Left ventricle myocardium inferior (tissue), 1 donor: ENCODE measurements at regions not wholly inside any gene's neighbourhood (a gene's known extent, or its start where the extent isn't known, plus 50 kb on each side); places are given as distances from the start of the nearest gene placed in this dataset.
"Not testable (repeated sequence)": the region's sequence is repeated elsewhere in the genome, so short reads cannot be mapped to it uniquely, and the experiment has no call there.

Source experiments
- DNase-seq: peaks from one replicate; pipeline ENCODE4 v3.0.0-alpha.2; 2020
- H3K27ac ChIP-seq: fragments of 200-600 bp; replicated peaks from 2 replicates; pipeline ENCODE4 v1.8.0; 2021
- H3K27me3 ChIP-seq: fragments of 200-600 bp; 2 replicates; pipeline ENCODE4 v1.8.0; 2021; ENCODE audit warnings: low read depth
- H3K36me3 ChIP-seq: fragments of 200-600 bp; 2 replicates; pipeline ENCODE4 v1.8.0; 2021
- H3K4me1 ChIP-seq: fragments of 200-600 bp; 2 replicates; pipeline ENCODE4 v1.8.0; 2021
- H3K4me3 ChIP-seq: fragments of 200-600 bp; 2 replicates; pipeline ENCODE4 v1.8.0; 2021; ENCODE audit warnings: mild to moderate bottlenecking, moderate library complexity
- H3K9me3 ChIP-seq: fragments of 200-600 bp; replicated peaks from 2 replicates; pipeline ENCODE4 v1.8.0; 2021
- intact Hi-C: fragments of 100-400 bp; cut with micrococcal nuclease; formaldehyde crosslinking; loops from one replicate; pipeline ENCODE4 v1.11.0; 2022
- TF ChIP-seq, protein P1 (sequence below): fragments of 200-600 bp; IDR thresholded peaks from 2 replicates; pipeline ENCODE4 v1.8.0; 2021; ENCODE audit warnings: antibody characterized with exemption, mild to moderate bottlenecking, borderline replicate concordance
- donor health status: DM: no; HTN: yes; CAD: no; lungs with severe emphysema.

GRCh38 chr11:129710423-129710822, 105.2 kb upstream of the TMEM45B start:
- TF ChIP-seq, protein P1, sequence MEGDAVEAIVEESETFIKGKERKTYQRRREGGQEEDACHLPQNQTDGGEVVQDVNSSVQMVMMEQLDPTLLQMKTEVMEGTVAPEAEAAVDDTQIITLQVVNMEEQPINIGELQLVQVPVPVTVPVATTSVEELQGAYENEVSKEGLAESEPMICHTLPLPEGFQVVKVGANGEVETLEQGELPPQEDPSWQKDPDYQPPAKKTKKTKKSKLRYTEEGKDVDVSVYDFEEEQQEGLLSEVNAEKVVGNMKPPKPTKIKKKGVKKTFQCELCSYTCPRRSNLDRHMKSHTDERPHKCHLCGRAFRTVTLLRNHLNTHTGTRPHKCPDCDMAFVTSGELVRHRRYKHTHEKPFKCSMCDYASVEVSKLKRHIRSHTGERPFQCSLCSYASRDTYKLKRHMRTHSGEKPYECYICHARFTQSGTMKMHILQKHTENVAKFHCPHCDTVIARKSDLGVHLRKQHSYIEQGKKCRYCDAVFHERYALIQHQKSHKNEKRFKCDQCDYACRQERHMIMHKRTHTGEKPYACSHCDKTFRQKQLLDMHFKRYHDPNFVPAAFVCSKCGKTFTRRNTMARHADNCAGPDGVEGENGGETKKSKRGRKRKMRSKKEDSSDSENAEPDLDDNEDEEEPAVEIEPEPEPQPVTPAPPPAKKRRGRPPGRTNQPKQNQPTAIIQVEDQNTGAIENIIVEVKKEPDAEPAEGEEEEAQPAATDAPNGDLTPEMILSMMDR = no peak
- Histone ChIP-seq H3K36me3 (no peaks in the 10 kb centered on the region), H3K4me1 (no peaks in the 10 kb centered on the region), H3K27ac (no peak overlapping the region), H3K27me3 (peaks cover 37% of the 10 kb centered on the region), H3K4me3 (no peak overlapping the region), H3K9me3 (peaks cover 10% of the 10 kb centered on the region)
- intact Hi-C loops = no loop called here
- DNase-seq = no peak

DNA sequence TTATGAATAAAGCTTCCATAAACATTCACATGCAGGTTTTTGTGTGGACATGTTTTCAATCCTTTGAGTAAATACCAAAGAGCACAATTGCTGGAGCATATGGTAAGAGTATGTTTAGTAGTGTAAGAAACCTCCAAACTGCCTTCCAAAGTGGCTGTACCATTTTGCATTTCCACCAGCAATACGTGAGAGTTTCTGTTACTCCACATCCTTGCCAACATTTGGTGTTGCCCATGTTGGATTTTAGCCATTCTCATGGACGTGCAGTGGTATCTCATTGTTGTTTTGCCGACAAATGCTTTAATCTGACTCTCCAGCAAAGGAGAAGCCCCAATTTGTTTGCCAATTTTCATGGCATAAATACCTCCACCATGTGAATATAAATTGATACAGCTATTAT, 103.9 kb upstream of the TMEM45B start:
- Histone ChIP-seq H3K9me3 (peaks cover 10% of the 10 kb centered on the region), H3K27ac (no peak overlapping the region), H3K4me3 (no peak overlapping the region), H3K4me1 (no peaks in the 10 kb centered on the region), H3K27me3 (peaks cover 37% of the 10 kb centered on the region), H3K36me3 (no peaks in the 10 kb centered on the region)
- no peak for DNase-seq
- TF ChIP-seq, protein P1 = no peak
- intact Hi-C loops = no loop called here

DNA sequence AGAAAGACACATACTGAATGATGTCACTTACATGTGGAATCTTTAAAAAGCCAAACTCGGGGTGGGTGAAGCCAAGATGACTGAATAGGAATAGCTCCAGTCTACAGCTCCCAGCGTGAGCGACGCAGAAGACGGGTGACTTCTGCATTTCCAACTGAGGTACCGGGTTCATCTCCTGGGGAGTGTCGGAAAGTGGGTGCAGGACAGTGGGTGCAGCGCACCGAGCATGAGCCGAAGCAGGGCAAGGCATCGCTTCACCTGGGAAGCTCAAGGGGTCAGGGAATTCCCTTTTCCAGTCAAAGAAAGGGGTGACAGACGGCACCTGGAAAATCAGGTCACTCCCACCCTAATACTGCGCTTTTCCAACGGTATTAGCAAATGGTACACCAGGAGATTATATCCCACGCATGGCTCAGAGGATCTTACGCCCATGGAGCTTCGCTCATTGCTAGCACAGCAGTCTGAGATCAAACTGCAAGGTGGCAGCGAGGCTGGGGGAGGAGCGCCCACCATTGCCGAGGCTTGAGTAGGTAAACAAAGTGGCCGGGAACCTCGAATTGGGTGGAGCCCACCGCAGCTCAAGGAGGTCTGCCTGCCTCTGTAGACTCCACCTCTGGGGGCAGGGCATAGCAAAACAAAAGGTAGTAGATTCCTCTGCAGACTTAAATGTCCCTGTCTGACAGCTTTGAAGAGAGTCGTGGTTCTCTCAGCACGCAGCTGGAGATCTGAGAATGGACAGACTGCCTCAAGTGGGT, 103.0 kb upstream of the TMEM45B start:
- DNase-seq, H3K27ac ChIP-seq, H3K36me3 ChIP-seq, intact Hi-C loops, H3K4me3 ChIP-seq, H3K4me1 ChIP-seq: not testable (repeated sequence)
- Histone ChIP-seq H3K9me3 (peaks cover 10% of the 10 kb centered on the region), H3K27me3 (peaks cover 37% of the 10 kb centered on the region)

GRCh38 chr11:129719037-129719436, 96.6 kb upstream of the TMEM45B start:
- Histone ChIP-seq H3K27me3 (peaks cover 21% of the 10 kb centered on the region), H3K4me1 (no peaks in the 10 kb centered on the region), H3K36me3 (no peaks in the 10 kb centered on the region), H3K9me3 (no peaks in the 10 kb centered on the region), H3K4me3 (no peak overlapping the region), H3K27ac (no peak overlapping the region)
- intact Hi-C loops = no loop called here
- TF ChIP-seq, protein P1 = no peak
- DNase-seq = no peak

GRCh38 chr11:129720156-129720555, 95.5 kb upstream of the TMEM45B start:
- no peak for DNase-seq
- TF ChIP-seq, protein P1 = no peak
- Histone ChIP-seq H3K4me3 (no peak overlapping the region), H3K36me3 (no peaks in the 10 kb centered on the region), H3K9me3 (no peaks in the 10 kb centered on the region), H3K27ac (no peak overlapping the region), H3K4me1 (no peaks in the 10 kb centered on the region), H3K27me3 (peaks cover 31% of the 10 kb centered on the region)
- intact Hi-C loops = no loop called here

- no peaks in the 10 kb centered on the region for H3K4me1 ChIP-seq
- TF ChIP-seq, protein P1 = no peak
- DNase-seq = no peak
- H3K27me3 ChIP-seq = peaks cover 39% of the 10 kb centered on the region
- intact Hi-C loops = no loop called here
- H3K4me3 ChIP-seq = no peak overlapping the region
- no peaks in the 10 kb centered on the region for H3K9me3 ChIP-seq
- no peaks in the 10 kb centered on the region for H3K36me3 ChIP-seq
- no peak overlapping the region for H3K27ac ChIP-seq
Measured at GRCh38 chr11:129720994-129721393, 94.7 kb upstream of the TMEM45B start.
